Hepatocyte (in vitro differentiated cells): ENCODE measurements at regions not wholly inside any gene's neighbourhood (a gene's known extent, or its start where the extent isn't known, plus 50 kb on each side); places are given as distances from the start of the nearest gene placed in this dataset.

Experiments used
- DNase-seq: peaks from one replicate; pipeline ENCODE4 v3.0.0-alpha.2; 2016; ENCODE audit warnings: low spot score
- H2AFZ ChIP-seq: fragments of 200-600 bp; sonication (generic); 2 replicates; pipeline ENCODE4 v1.6.0; 2016; ENCODE audit warnings: antibody characterized with exemption, mild to moderate bottlenecking
- H3K27ac ChIP-seq: fragments of 200-600 bp; sonication (generic); 2 replicates; pipeline ENCODE4 v1.5.1; 2016; ENCODE audit warnings: mild to moderate bottlenecking
- H3K27me3 ChIP-seq: fragments of 200-600 bp; sonication (generic); 2 replicates; pipeline ENCODE4 v1.6.1; 2016
- H3K36me3 ChIP-seq: fragments of 200-600 bp; sonication (generic); replicated peaks from 2 replicates; pipeline ENCODE4 v1.5.1; 2016; ENCODE audit warnings: low read depth; ENCODE audit not compliant: insufficient read depth
- H3K4me1 ChIP-seq: fragments of 200-600 bp; sonication (generic); 2 replicates; pipeline ENCODE4 v1.5.1; 2016; ENCODE audit warnings: mild to moderate bottlenecking, moderate library complexity; ENCODE audit not compliant: insufficient read depth
- H3K4me2 ChIP-seq: fragments of 200-600 bp; sonication (generic); 2 replicates; pipeline ENCODE4 v1.6.0; 2016
- H3K4me3 ChIP-seq: fragments of 200-600 bp; sonication (generic); 2 replicates; pipeline ENCODE4 v1.5.1; 2016; ENCODE audit warnings: mild to moderate bottlenecking
- H3K79me2 ChIP-seq: fragments of 200-600 bp; sonication (generic); 2 replicates; pipeline ENCODE4 v1.6.0; 2017; ENCODE audit warnings: mild to moderate bottlenecking
- H3K9me2 ChIP-seq: fragments of 200-600 bp; sonication (generic); replicated peaks from 2 replicates; pipeline ENCODE4 v1.6.0; 2017; ENCODE audit warnings: mild to moderate bottlenecking; ENCODE audit not compliant: insufficient read depth
- H3K9me3 ChIP-seq: fragments of 200-600 bp; sonication (generic); 2 replicates; pipeline ENCODE4 v1.5.1; 2016; ENCODE audit warnings: low read depth, mild to moderate bottlenecking
- H4K20me1 ChIP-seq: fragments of 200-600 bp; sonication (generic); 2 replicates; pipeline ENCODE4 v1.6.0; 2016; ENCODE audit warnings: mild to moderate bottlenecking; ENCODE audit not compliant: insufficient read depth, poor library complexity, severe bottlenecking
- CTCF ChIP-seq: fragments of 200-600 bp; sonication (generic); IDR thresholded peaks from 2 replicates; pipeline ENCODE4 v1.5.1; 2016; ENCODE audit warnings: antibody characterized with exemption, mild to moderate bottlenecking; ENCODE audit not compliant: poor library complexity
- EZH2 ChIP-seq: fragments of 200-600 bp; sonication (generic); IDR thresholded peaks from 2 replicates; pipeline ENCODE4 v1.6.1; 2016; ENCODE audit warnings: antibody characterized with exemption, mild to moderate bottlenecking, borderline replicate concordance
- EZH2phosphoT487 ChIP-seq: fragments of 200-600 bp; sonication (generic); IDR thresholded peaks from one replicate; pipeline ENCODE4 v1.6.1; 2018; ENCODE audit warnings: antibody characterized with exemption, mild to moderate bottlenecking, low read depth, moderate library complexity; ENCODE audit not compliant: unreplicated experiment, severe bottlenecking
- WGBS: methylation state at CpG from one replicate; pipeline ENCODE4 v1.1.6; 2016; ENCODE audit warnings: low lambda C conversion rate; ENCODE audit errors: missing lambda C conversion rate; 5-methylcytosine and 5-hydroxymethylcytosine counted together

- Histone ChIP-seq H2AFZ (no peak overlapping the region), H3K27me3 (peaks cover 5% of the 10 kb centered on the region), H3K36me3 (no peaks in the 10 kb centered on the region), H3K4me3 (no peak overlapping the region), H4K20me1 (no peaks in the 10 kb centered on the region), H3K9me3 (no peaks in the 10 kb centered on the region), H3K4me1 (peaks cover 23% of the 10 kb centered on the region), H3K4me2 (peak overlapping the region; percentile 78), H3K79me2 (peaks cover 5% of the 10 kb centered on the region), H3K9me2 (no peaks in the 10 kb centered on the region), H3K27ac (peak overlapping the region; percentile 92)
- DNase-seq, result peak; percentile 72
- WGBS, result 31% methylated on average over 47 of the region's 47 CpGs
- TF ChIP-seq CTCF, result no peak
- TF ChIP-seq EZH2phosphoT487, result peak; percentile 89
- peak; percentile 6 for TF ChIP-seq EZH2
These were observed 293.2 kb upstream of the NFE2L3 start for GRCh38 chr7:25858525-25859411.

- no peak for DNase-seq
- Histone ChIP-seq H3K36me3 (no peaks in the 10 kb centered on the region), H3K27ac (peak overlapping the region; percentile 92), H3K9me3 (no peaks in the 10 kb centered on the region), H3K4me1 (peaks cover 23% of the 10 kb centered on the region), H3K9me2 (no peaks in the 10 kb centered on the region), H3K4me2 (peak overlapping the region; percentile 78), H3K79me2 (peaks cover 5% of the 10 kb centered on the region), H4K20me1 (no peaks in the 10 kb centered on the region), H3K4me3 (no peak overlapping the region), H2AFZ (no peak overlapping the region), H3K27me3 (peaks cover 13% of the 10 kb centered on the region)
- TF ChIP-seq EZH2phosphoT487, result no peak
- TF ChIP-seq CTCF, result no peak
- TF ChIP-seq EZH2, result no peak
- WGBS, result 85% methylated on average over 19 of the region's 19 CpGs
These were observed 292.4 kb upstream of the NFE2L3 start for GRCh38 chr7:25859412-25860274.

- H3K9me2 ChIP-seq, result no peaks in the 10 kb centered on the region
- no peak for DNase-seq
- TF ChIP-seq EZH2phosphoT487 (no peak), EZH2 (no peak), CTCF (no peak)
- H3K27me3 ChIP-seq, result peaks cover 22% of the 10 kb centered on the region
- no peaks in the 10 kb centered on the region for H3K9me3 ChIP-seq
- peaks cover 3% of the 10 kb centered on the region for H3K79me2 ChIP-seq
- no peaks in the 10 kb centered on the region for H3K36me3 ChIP-seq
- H3K4me1 ChIP-seq, result peaks cover 22% of the 10 kb centered on the region
- no peaks in the 10 kb centered on the region for H4K20me1 ChIP-seq
- WGBS, result 42% methylated on average over 36 of the region's 36 CpGs
- no peak overlapping the region for H3K4me3 ChIP-seq
- H3K27ac ChIP-seq, result no peak overlapping the region
- peak overlapping the region; percentile 36 for H3K4me2 ChIP-seq
- no peak overlapping the region for H2AFZ ChIP-seq
These were observed 291.5 kb upstream of the NFE2L3 start for GRCh38 chr7:25860275-25861163.
